ENCODE measurements at regions not wholly inside any gene's neighbourhood (a gene's known extent, or its start where the extent isn't known, plus 50 kb on each side); places are given as distances from the start of the nearest gene placed in this dataset.

DNA sequence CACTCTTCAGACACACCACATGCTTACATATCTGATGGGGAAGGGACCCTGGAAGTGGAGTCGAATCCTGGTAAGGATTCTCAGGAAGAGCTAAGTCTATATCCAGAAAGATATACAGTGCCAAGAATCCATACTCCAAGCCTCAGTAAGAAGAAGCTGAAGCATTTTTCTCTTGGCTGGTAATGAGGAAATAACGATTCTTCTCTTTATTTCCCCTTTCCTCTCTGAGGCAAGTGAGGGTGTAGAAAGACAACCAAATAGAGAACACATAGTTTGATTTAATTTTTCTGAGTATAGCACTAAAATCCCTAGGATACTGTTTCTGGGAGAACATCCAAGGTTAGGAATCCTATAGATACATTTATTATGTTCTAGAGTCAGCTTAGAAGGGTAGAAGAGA, 857.3 kb downstream of the TUSC7 start:
- H2AFZ ChIP-seq: no peak overlapping the region
- H3K4me2 ChIP-seq (ENCODE audit: unreplicated experiment): no peak overlapping the region
- no peaks in the 10 kb centered on the region for H3K9me2 ChIP-seq (ENCODE audit: insufficient read depth)
- no peaks in the 10 kb centered on the region for H3K36me3 ChIP-seq (ENCODE audit: low read depth)
- no peak for TF ChIP-seq EZH2phosphoT487 (IDR thresholded peaks at IDR 0.05; ENCODE audit: insufficient read depth, low read depth)
- no peak for TF ChIP-seq EZH2 (IDR thresholded peaks at IDR 0.05; ENCODE audit: insufficient read depth, poor library complexity, severe bottlenecking)
- H3K27me3 ChIP-seq (replicated peaks; ENCODE audit: insufficient read depth): no peaks in the 10 kb centered on the region
- no peaks in the 10 kb centered on the region for H3F3A ChIP-seq (ENCODE audit: insufficient read depth)
- no peaks in the 10 kb centered on the region for H3K9me3 ChIP-seq (ENCODE audit: low read depth)
- no peaks in the 10 kb centered on the region for H4K20me1 ChIP-seq (ENCODE audit: insufficient read depth)
- H3K9ac ChIP-seq: no peak overlapping the region
- H3K79me2 ChIP-seq (ENCODE audit: insufficient read depth): no peaks in the 10 kb centered on the region
- in situ Hi-C loops (cut with MboI): no loop called here
- H3K4me1 ChIP-seq (ENCODE audit: insufficient read depth): no peaks in the 10 kb centered on the region
- H3K4me3 ChIP-seq: no peak overlapping the region
- DNase-seq: no peak
- no peak overlapping the region for H3K27ac ChIP-seq
- WGBS, 2 experiments (ENCODE audit: low coverage in 1 of 2, low lambda C conversion rate in 2 of 2, missing lambda C conversion rate in 2 of 2): 79 to 92% methylated on average over 2 of the region's 2 CpGs

GRCh38 chr3:117567382-117567781, 857.8 kb downstream of the TUSC7 start:
- H4K20me1 ChIP-seq (ENCODE audit: insufficient read depth): no peaks in the 10 kb centered on the region
- H3K9me3 ChIP-seq (ENCODE audit: low read depth): no peaks in the 10 kb centered on the region
- in situ Hi-C loops (cut with MboI): no loop called here
- H3K36me3 ChIP-seq (ENCODE audit: low read depth): no peaks in the 10 kb centered on the region
- H3K4me2 ChIP-seq (ENCODE audit: unreplicated experiment): no peak overlapping the region
- H2AFZ ChIP-seq: no peak overlapping the region
- DNase-seq: no peak
- H3K27ac ChIP-seq: no peak overlapping the region
- H3K4me1 ChIP-seq (ENCODE audit: insufficient read depth): no peaks in the 10 kb centered on the region
- no peaks in the 10 kb centered on the region for H3F3A ChIP-seq (ENCODE audit: insufficient read depth)
- H3K27me3 ChIP-seq (replicated peaks; ENCODE audit: insufficient read depth): no peaks in the 10 kb centered on the region
- no peaks in the 10 kb centered on the region for H3K79me2 ChIP-seq (ENCODE audit: insufficient read depth)
- no peaks in the 10 kb centered on the region for H3K9me2 ChIP-seq (ENCODE audit: insufficient read depth)
- H3K4me3 ChIP-seq: no peak overlapping the region
- 5 to 7% methylated on average over 3 of the region's 3 CpGs for WGBS, 2 experiments (ENCODE audit: low coverage in 1 of 2, low lambda C conversion rate in 2 of 2, missing lambda C conversion rate in 2 of 2)
- TF ChIP-seq EZH2 (IDR thresholded peaks at IDR 0.05; ENCODE audit: insufficient read depth, poor library complexity, severe bottlenecking): no peak
- no peak for TF ChIP-seq EZH2phosphoT487 (IDR thresholded peaks at IDR 0.05; ENCODE audit: insufficient read depth, low read depth)
- H3K9ac ChIP-seq: no peak overlapping the region

DNA sequence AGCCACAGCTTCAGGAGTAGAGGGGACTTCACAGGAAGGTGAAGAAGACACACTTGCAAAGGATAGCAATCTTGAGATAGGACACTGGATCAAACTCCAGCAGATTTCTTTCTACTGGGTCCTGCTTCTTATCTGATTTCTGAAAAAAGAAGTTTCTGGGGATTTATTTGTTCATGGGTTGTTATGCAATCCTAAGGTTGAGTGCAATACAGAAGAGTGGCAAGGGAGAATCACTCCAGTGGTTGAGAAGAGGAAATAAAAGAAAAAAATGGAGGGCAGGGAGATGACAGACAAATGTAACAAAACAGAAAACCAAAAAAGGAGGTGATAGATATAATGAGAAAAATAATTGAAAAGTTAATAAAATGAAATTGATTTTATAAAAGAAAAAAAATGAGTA, 858.3 kb downstream of the TUSC7 start:
- Histone ChIP-seq H3K4me1 (ENCODE audit: insufficient read depth) (no peaks in the 10 kb centered on the region), H3K9me2 (ENCODE audit: insufficient read depth) (no peaks in the 10 kb centered on the region), H3K4me2 (ENCODE audit: unreplicated experiment) (no peak overlapping the region), H3K79me2 (ENCODE audit: insufficient read depth) (no peaks in the 10 kb centered on the region), H4K20me1 (ENCODE audit: insufficient read depth) (no peaks in the 10 kb centered on the region), H2AFZ (no peak overlapping the region), H3K27ac (no peak overlapping the region), H3K9me3 (ENCODE audit: low read depth) (no peaks in the 10 kb centered on the region), H3K9ac (no peak overlapping the region), H3K36me3 (ENCODE audit: low read depth) (no peaks in the 10 kb centered on the region), H3K27me3 (replicated peaks; ENCODE audit: insufficient read depth) (no peaks in the 10 kb centered on the region), H3K4me3 (no peak overlapping the region), H3F3A (ENCODE audit: insufficient read depth) (no peaks in the 10 kb centered on the region)
- no peak for DNase-seq
- in situ Hi-C loops (cut with MboI): no loop called here
- TF ChIP-seq EZH2 (IDR thresholded peaks at IDR 0.05; ENCODE audit: insufficient read depth, poor library complexity, severe bottlenecking): no peak

DNA sequence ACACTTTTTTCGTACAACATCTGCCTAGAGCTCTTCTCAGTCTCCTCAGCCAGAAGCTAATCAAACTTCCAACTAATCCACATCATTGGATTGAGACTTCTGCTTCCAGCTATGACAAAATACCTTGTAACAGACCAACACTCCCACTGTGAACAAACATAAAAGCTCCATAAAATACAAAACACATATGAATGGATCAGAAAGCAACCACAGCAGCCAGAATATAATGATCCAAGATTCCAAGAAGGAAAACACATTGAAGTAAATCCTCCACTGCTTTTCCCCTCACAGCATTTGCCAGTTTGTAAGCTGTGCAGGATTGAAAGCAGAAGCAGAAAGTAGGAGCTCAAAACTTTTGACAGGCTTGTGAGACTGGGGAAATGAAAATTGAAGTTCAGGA, 863.2 kb downstream of the TUSC7 start:
- no peak for TF ChIP-seq EZH2phosphoT487 (IDR thresholded peaks at IDR 0.05; ENCODE audit: insufficient read depth, low read depth)
- no peak for TF ChIP-seq EZH2 (IDR thresholded peaks at IDR 0.05; ENCODE audit: insufficient read depth, poor library complexity, severe bottlenecking)

DNA sequence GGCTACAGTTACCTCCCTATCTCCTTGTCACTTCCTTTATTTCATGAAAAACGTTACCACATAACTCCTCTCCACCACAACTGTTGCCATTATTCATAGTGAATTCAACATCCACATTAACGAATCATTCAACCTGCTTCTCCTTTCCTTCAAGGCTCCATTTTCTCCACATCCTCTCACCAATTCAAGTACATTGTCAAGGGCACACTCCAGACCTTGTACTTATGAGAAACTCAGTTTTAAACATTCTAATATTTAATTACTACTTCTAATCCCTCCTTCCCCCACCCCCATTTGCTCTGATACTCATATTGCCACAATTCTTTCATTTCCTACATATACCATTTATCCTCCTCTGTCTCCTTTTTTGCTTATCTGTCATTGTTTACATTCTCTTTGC, 871.2 kb downstream of the TUSC7 start:
- no peak overlapping the region for H2AFZ ChIP-seq
- WGBS, 2 experiments (ENCODE audit: low coverage in 1 of 2, low lambda C conversion rate in 2 of 2, missing lambda C conversion rate in 2 of 2): 67 to 70% methylated on average over 2 of the region's 2 CpGs

More for the DNA sequence above, 863.2 kb downstream of the TUSC7 start:
- Histone ChIP-seq H3K9me3 (ENCODE audit: low read depth) (no peaks in the 10 kb centered on the region), H3K9ac (no peak overlapping the region), H3K4me2 (ENCODE audit: unreplicated experiment) (no peak overlapping the region), H3K9me2 (ENCODE audit: insufficient read depth) (no peaks in the 10 kb centered on the region), H3K4me3 (no peak overlapping the region), H3K27ac (no peak overlapping the region), H4K20me1 (ENCODE audit: insufficient read depth) (no peaks in the 10 kb centered on the region), H2AFZ (no peak overlapping the region), H3K4me1 (ENCODE audit: insufficient read depth) (no peaks in the 10 kb centered on the region), H3K79me2 (ENCODE audit: insufficient read depth) (no peaks in the 10 kb centered on the region), H3K36me3 (ENCODE audit: low read depth) (no peaks in the 10 kb centered on the region), H3K27me3 (replicated peaks; ENCODE audit: insufficient read depth) (no peaks in the 10 kb centered on the region), H3F3A (ENCODE audit: insufficient read depth) (no peaks in the 10 kb centered on the region)
- in situ Hi-C loops (cut with MboI): no loop called here
- DNase-seq: no peak
- WGBS, 2 experiments (ENCODE audit: low coverage in 1 of 2, low lambda C conversion rate in 2 of 2, missing lambda C conversion rate in 2 of 2): 59 to 69% methylated on average over 1 of the region's 1 CpG

More for the DNA sequence above, 871.2 kb downstream of the TUSC7 start:
- Histone ChIP-seq H3K27me3 (replicated peaks; ENCODE audit: insufficient read depth) (no peaks in the 10 kb centered on the region), H3K4me2 (ENCODE audit: unreplicated experiment) (no peak overlapping the region), H3K4me1 (ENCODE audit: insufficient read depth) (no peaks in the 10 kb centered on the region), H3K9me3 (ENCODE audit: low read depth) (no peaks in the 10 kb centered on the region), H3K4me3 (no peak overlapping the region), H4K20me1 (ENCODE audit: insufficient read depth) (no peaks in the 10 kb centered on the region), H3K79me2 (ENCODE audit: insufficient read depth) (no peaks in the 10 kb centered on the region), H3K36me3 (ENCODE audit: low read depth) (no peaks in the 10 kb centered on the region), H3K9me2 (ENCODE audit: insufficient read depth) (no peaks in the 10 kb centered on the region), H3K9ac (no peak overlapping the region), H3K27ac (no peak overlapping the region), H3F3A (ENCODE audit: insufficient read depth) (no peaks in the 10 kb centered on the region)
- DNase-seq: no peak
- in situ Hi-C loops (cut with MboI): no loop called here
- TF ChIP-seq EZH2phosphoT487 (IDR thresholded peaks at IDR 0.05; ENCODE audit: insufficient read depth, low read depth) (no peak), EZH2 (IDR thresholded peaks at IDR 0.05; ENCODE audit: insufficient read depth, poor library complexity, severe bottlenecking) (no peak)

Measured in GM23248 (cell line).